ENCODE measurements at regions not wholly inside any gene's neighbourhood (a gene's known extent, or its start where the extent isn't known, plus 50 kb on each side); places are given as distances from the start of the nearest gene placed in this dataset.

DNA sequence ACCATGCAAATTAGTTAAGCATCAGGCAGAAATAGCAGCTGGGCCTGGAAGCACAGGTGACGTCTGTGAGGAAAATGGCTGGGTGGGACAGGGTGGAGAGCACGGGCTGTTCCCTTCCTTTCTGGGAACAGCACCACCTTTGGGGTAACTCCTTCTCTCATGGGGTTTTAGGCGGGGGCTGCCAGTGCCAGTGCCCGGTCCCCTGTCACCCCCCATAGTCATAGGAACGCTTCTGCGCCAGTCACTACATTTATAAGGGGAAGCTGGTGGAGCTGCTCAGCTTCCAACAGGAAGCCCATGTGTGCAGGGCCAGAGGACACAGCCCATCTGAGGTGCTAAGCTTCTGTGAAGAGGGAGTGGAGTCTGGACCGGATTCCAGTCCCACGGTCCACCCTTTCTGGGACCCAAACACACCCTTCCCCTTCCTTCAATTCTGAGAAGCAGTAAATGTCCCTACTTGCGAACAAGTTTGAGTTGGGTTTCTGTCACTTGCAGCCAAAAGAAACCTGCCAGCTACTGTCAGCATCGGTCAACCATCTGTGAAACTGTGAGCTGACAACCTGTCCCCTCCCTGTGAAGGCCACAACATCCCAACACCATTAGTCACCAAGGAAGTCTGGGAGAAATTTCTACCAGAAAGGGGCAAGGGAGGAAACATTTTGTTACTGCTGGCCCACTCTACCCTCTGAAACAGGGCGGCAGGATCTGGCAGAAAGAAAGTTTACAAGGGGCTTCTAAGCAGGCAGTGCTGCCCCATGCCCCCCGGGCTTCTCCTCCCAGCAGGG lies 86.0 kb upstream of the AMZ2 start:
- TF ChIP-seq, protein P1, sequence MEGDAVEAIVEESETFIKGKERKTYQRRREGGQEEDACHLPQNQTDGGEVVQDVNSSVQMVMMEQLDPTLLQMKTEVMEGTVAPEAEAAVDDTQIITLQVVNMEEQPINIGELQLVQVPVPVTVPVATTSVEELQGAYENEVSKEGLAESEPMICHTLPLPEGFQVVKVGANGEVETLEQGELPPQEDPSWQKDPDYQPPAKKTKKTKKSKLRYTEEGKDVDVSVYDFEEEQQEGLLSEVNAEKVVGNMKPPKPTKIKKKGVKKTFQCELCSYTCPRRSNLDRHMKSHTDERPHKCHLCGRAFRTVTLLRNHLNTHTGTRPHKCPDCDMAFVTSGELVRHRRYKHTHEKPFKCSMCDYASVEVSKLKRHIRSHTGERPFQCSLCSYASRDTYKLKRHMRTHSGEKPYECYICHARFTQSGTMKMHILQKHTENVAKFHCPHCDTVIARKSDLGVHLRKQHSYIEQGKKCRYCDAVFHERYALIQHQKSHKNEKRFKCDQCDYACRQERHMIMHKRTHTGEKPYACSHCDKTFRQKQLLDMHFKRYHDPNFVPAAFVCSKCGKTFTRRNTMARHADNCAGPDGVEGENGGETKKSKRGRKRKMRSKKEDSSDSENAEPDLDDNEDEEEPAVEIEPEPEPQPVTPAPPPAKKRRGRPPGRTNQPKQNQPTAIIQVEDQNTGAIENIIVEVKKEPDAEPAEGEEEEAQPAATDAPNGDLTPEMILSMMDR (conservative IDR thresholded peaks at IDR 0.05; ENCODE audit: low read depth, low read length), result no peak
- TF ChIP-seq EZH2phosphoT487 (IDR thresholded peaks at IDR 0.05; ENCODE audit: borderline replicate concordance, low read length) (no peak), EZH2 (IDR thresholded peaks at IDR 0.05; ENCODE audit: low read length, unreplicated experiment) (no peak)
